ENCODE measurements at regions not wholly inside any gene's neighbourhood (a gene's known extent, or its start where the extent isn't known, plus 50 kb on each side); places are given as distances from the start of the nearest gene placed in this dataset.

GRCh38 chr21:25513810-25514209 is 93.5 kb downstream of the MRPL39 start:
- H3K4me3 Mint-ChIP-seq (ENCODE audit: low read depth, unreplicated experiment), result no peak overlapping the region
- no peak for DNase-seq
- H3K4me1 Mint-ChIP-seq (ENCODE audit: low read depth, unreplicated experiment), result no peaks in the 10 kb centered on the region
- no TSS peak for BruUV-seq (replicated peaks)
- H3K36me3 Mint-ChIP-seq (ENCODE audit: insufficient read depth, unreplicated experiment), result no peaks in the 10 kb centered on the region
- TF ChIP-seq CTCF (IDR thresholded peaks at IDR 0.05; ENCODE audit: unreplicated experiment), result no peak
- H3K27me3 Mint-ChIP-seq (ENCODE audit: unreplicated experiment), result no peaks in the 10 kb centered on the region
- H3K9me3 Mint-ChIP-seq (ENCODE audit: low read depth, unreplicated experiment), result no peaks in the 10 kb centered on the region
- no peak overlapping the region for H3K27ac Mint-ChIP-seq (ENCODE audit: unreplicated experiment)
- CTCF ChIA-PET, result no interaction called here
- intact Hi-C loops (cut with micrococcal nuclease; ENCODE audit: unreplicated experiment), result no loop called here

GRCh38 chr21:25512095-25513081 is 94.9 kb downstream of the MRPL39 start:
- no peak overlapping the region for H3K4me3 Mint-ChIP-seq (ENCODE audit: low read depth, unreplicated experiment)
- H3K27ac Mint-ChIP-seq (ENCODE audit: unreplicated experiment), result no peak overlapping the region
- H3K9me3 Mint-ChIP-seq (ENCODE audit: low read depth, unreplicated experiment), result no peaks in the 10 kb centered on the region
- no peaks in the 10 kb centered on the region for H3K27me3 Mint-ChIP-seq (ENCODE audit: unreplicated experiment)
- H3K4me1 Mint-ChIP-seq (ENCODE audit: low read depth, unreplicated experiment), result no peaks in the 10 kb centered on the region
- no peaks in the 10 kb centered on the region for H3K36me3 Mint-ChIP-seq (ENCODE audit: insufficient read depth, unreplicated experiment)
- no peak for TF ChIP-seq CTCF (IDR thresholded peaks at IDR 0.05; ENCODE audit: unreplicated experiment)
- DNase-seq, result no peak
- no TSS peak for BruUV-seq (replicated peaks)
- intact Hi-C loops (cut with micrococcal nuclease; ENCODE audit: unreplicated experiment), result no loop called here
- CTCF ChIA-PET, result no interaction called here

- H3K27me3 Mint-ChIP-seq (ENCODE audit: unreplicated experiment), result no peaks in the 10 kb centered on the region
- DNase-seq, result no peak
- intact Hi-C loops (cut with micrococcal nuclease; ENCODE audit: unreplicated experiment), result no loop called here
- BruUV-seq (replicated peaks), result no TSS peak
- no peaks in the 10 kb centered on the region for H3K36me3 Mint-ChIP-seq (ENCODE audit: insufficient read depth, unreplicated experiment)
- H3K4me3 Mint-ChIP-seq (ENCODE audit: low read depth, unreplicated experiment), result no peak overlapping the region
- TF ChIP-seq CTCF (IDR thresholded peaks at IDR 0.05; ENCODE audit: unreplicated experiment), result no peak
- H3K9me3 Mint-ChIP-seq (ENCODE audit: low read depth, unreplicated experiment), result no peaks in the 10 kb centered on the region
- H3K4me1 Mint-ChIP-seq (ENCODE audit: low read depth, unreplicated experiment), result no peaks in the 10 kb centered on the region
- no peak overlapping the region for H3K27ac Mint-ChIP-seq (ENCODE audit: unreplicated experiment)
- CTCF ChIA-PET, result no interaction called here
These were observed 97.4 kb downstream of the MRPL39 start for GRCh38 chr21:25509862-25510261.

GRCh38 chr21:25508364-25508763 is 98.9 kb downstream of the MRPL39 start:
- Mint-ChIP-seq H3K27ac (ENCODE audit: unreplicated experiment) (no peak overlapping the region), H3K9me3 (ENCODE audit: low read depth, unreplicated experiment) (no peaks in the 10 kb centered on the region), H3K4me3 (ENCODE audit: low read depth, unreplicated experiment) (no peak overlapping the region), H3K36me3 (ENCODE audit: insufficient read depth, unreplicated experiment) (no peaks in the 10 kb centered on the region), H3K4me1 (ENCODE audit: low read depth, unreplicated experiment) (no peaks in the 10 kb centered on the region), H3K27me3 (ENCODE audit: unreplicated experiment) (no peaks in the 10 kb centered on the region)
- no TSS peak for BruUV-seq (replicated peaks)
- intact Hi-C loops (cut with micrococcal nuclease; ENCODE audit: unreplicated experiment), result no loop called here
- DNase-seq, result no peak
- no peak for TF ChIP-seq CTCF (IDR thresholded peaks at IDR 0.05; ENCODE audit: unreplicated experiment)
- CTCF ChIA-PET, result no interaction called here

All from Calu3 (cell line).